A549 (cell line): ENCODE measurements at regions not wholly inside any gene's neighbourhood (a gene's known extent, or its start where the extent isn't known, plus 50 kb on each side); places are given as distances from the start of the nearest gene placed in this dataset.

Experiments
- ATAC-seq, 2 experiments: fragments of 200-7000 bp in 1 of 2; fragments of >200 bp in 1 of 2; cut with Nextera tagmentation in 1 of 2; cut with Tn5 transposase in 1 of 2; 3 replicates each; pipeline versions ENCODE4 v1.8.0 to v1.9.1; 2018 to 2020; ENCODE audit warnings: mild to moderate bottlenecking in 1 of 2, moderate library complexity in 1 of 2
- CTCF ChIA-PET: fragments of 300-600 bp; sonication (Branson Sonifier 250); formaldehyde crosslinking; extraction: SDS; loops from one replicate; lab custom pipeline; 2021; ENCODE audit warnings: antibody characterized with exemption, inconsistent platforms; lab: Yijun Ruan, JAX
- POLR2A ChIA-PET: fragments of 350-600 bp; formaldehyde crosslinking; extraction: SDS; loops from one replicate; lab custom pipeline; 2021; ENCODE audit warnings: antibody characterized with exemption, inconsistent platforms; lab: Yijun Ruan, JAX
- DNase-seq, 2 experiments: peaks; one replicate each; pipeline versions ENCODE4 v3.0.0 to v3.0.0-alpha.2; 2011 to 2016; ENCODE audit warnings: low read depth in 1 of 2, low spot score in 1 of 2
- FAIRE-seq: peaks from 2 replicates; lab custom pipeline; 2011; peaks lifted over from hg19 to GRCh38; lab: Jason Lieb, UNC
- H3K27ac ChIP-seq, 2 experiments: fragments of >200 bp; sonication (Bioruptor Twin); formaldehyde crosslinking; 3 replicates each; pipeline ENCODE4 v1.5.1; 2016 to 2017
- H3K4me1 ChIP-seq: fragments of >200 bp; sonication (Bioruptor Twin); formaldehyde crosslinking; 3 replicates; pipeline ENCODE4 v1.6.1; 2016
- H3K4me2 ChIP-seq: fragments of >200 bp; sonication (Bioruptor Twin); formaldehyde crosslinking; 3 replicates; pipeline ENCODE4 v1.6.1; 2016
- H3K4me3 ChIP-seq: fragments of >200 bp; sonication (Bioruptor Twin); formaldehyde crosslinking; 3 replicates; pipeline ENCODE4 v1.5.1; 2016
- H3K9me3 ChIP-seq: fragments of >200 bp; sonication (Bioruptor Twin); formaldehyde crosslinking; 3 replicates; pipeline ENCODE4 v1.6.1; 2016
- CBX2 ChIP-seq: fragments of 200-600 bp; sonication (generic); IDR thresholded peaks from 2 replicates; pipeline ENCODE4 v1.6.1; 2016; ENCODE audit warnings: low read depth, mild to moderate bottlenecking, borderline replicate concordance
- CBX8 ChIP-seq: fragments of 200-600 bp; sonication (generic); IDR thresholded peaks from 2 replicates; pipeline ENCODE4 v1.6.1; 2016
- CEBPB ChIP-seq, 2 experiments: fragments of >200 bp in 1 of 2; sonication (Bioruptor Twin) in 1 of 2; formaldehyde crosslinking in 1 of 2; IDR thresholded peaks; 2 replicates each; pipeline ENCODE4 v1.6.1; 2012 to 2016
- CHD2 ChIP-seq: fragments of 150-350 bp; IDR thresholded peaks from 2 replicates; pipeline ENCODE4 v1.6.1; 2014; ENCODE audit warnings: low read length; ENCODE audit not compliant: partially characterized antibody
- EHMT2 ChIP-seq: fragments of 200-600 bp; sonication (generic); IDR thresholded peaks from 2 replicates; pipeline ENCODE4 v1.6.1; 2016; ENCODE audit warnings: antibody characterized with exemption, low read depth, mild to moderate bottlenecking, moderate library complexity
- EP300 ChIP-seq, 2 experiments: fragments of >200 bp; sonication (Bioruptor Twin); formaldehyde crosslinking; IDR thresholded peaks; 2 replicates in 1 of 2; 3 replicates in 1 of 2; pipeline ENCODE4 v1.6.1; 2016 to 2017
- ESRRA ChIP-seq: fragments of 150-350 bp; IDR thresholded peaks from 2 replicates; pipeline ENCODE4 v1.6.1; 2014; ENCODE audit warnings: mild to moderate bottlenecking, low read length, borderline replicate concordance
- FOXS1 ChIP-seq: fragments of 250-450 bp; sonication (Bioruptor Pico); IDR thresholded peaks from 2 replicates; pipeline ENCODE4 v1.5.0; 2020; ENCODE audit warnings: mild to moderate bottlenecking, moderate library complexity
- HMGXB4 ChIP-seq: fragments of 250-450 bp; sonication (Bioruptor Pico); IDR thresholded peaks from 2 replicates; pipeline ENCODE4 v1.5.0; 2021; ENCODE audit warnings: mild to moderate bottlenecking, moderate library complexity, borderline replicate concordance
- HOXA7 ChIP-seq: fragments of 250-450 bp; sonication (Bioruptor Pico); IDR thresholded peaks from 2 replicates; pipeline ENCODE4 v1.5.0; 2020; ENCODE audit warnings: mild to moderate bottlenecking, moderate library complexity
- HOXB13 ChIP-seq: fragments of 250-450 bp; sonication (Bioruptor Pico); IDR thresholded peaks from 2 replicates; pipeline ENCODE4 v1.5.0; 2020; ENCODE audit warnings: low read depth, mild to moderate bottlenecking, moderate library complexity
- HOXB5 ChIP-seq: fragments of 250-450 bp; sonication (Bioruptor Pico); IDR thresholded peaks from 2 replicates; pipeline ENCODE4 v1.5.0; 2020; ENCODE audit warnings: mild to moderate bottlenecking, moderate library complexity
- JUN ChIP-seq, 2 experiments: fragments of >200 bp; sonication (Bioruptor Twin); formaldehyde crosslinking; IDR thresholded peaks; 2 replicates in 1 of 2; 3 replicates in 1 of 2; pipeline ENCODE4 v1.6.1; 2016 to 2017
- JUNB ChIP-seq: fragments of >200 bp; sonication (Bioruptor Twin); formaldehyde crosslinking; IDR thresholded peaks from 2 replicates; pipeline ENCODE4 v1.6.1; 2016
- KDM5A ChIP-seq: fragments of 200-600 bp; sonication (generic); IDR thresholded peaks from 2 replicates; pipeline ENCODE4 v1.6.1; 2016; ENCODE audit warnings: antibody characterized with exemption, mild to moderate bottlenecking
- MAX ChIP-seq: IDR thresholded peaks from 2 replicates; pipeline ENCODE4 v1.6.1; 2012
- MYC ChIP-seq: IDR thresholded peaks from 2 replicates; pipeline ENCODE4 v1.6.1; 2012; ENCODE audit warnings: mild to moderate bottlenecking, inconsistent platforms, low read length, improper control_type of control experiment, borderline replicate concordance
- NFE2L2 ChIP-seq: fragments of 150-350 bp; conservative IDR thresholded peaks from 2 replicates; pipeline ENCODE4 v1.6.1; 2014; ENCODE audit warnings: low read length
- NPAS2 ChIP-seq: fragments of 250-450 bp; sonication (Bioruptor Pico); IDR thresholded peaks from 2 replicates; pipeline ENCODE4 v1.8.0; 2022; ENCODE audit warnings: mild to moderate bottlenecking, moderate library complexity, borderline replicate concordance
- NR3C1 ChIP-seq: fragments of >200 bp; sonication (Bioruptor Twin); formaldehyde crosslinking; IDR thresholded peaks from 3 replicates; pipeline ENCODE4 v1.6.1; 2017
- PHF8 ChIP-seq: fragments of 200-600 bp; sonication (generic); IDR thresholded peaks from 2 replicates; pipeline ENCODE4 v1.6.1; 2016; ENCODE audit warnings: low read depth, mild to moderate bottlenecking, antibody characterized with exemption, moderate library complexity, borderline replicate concordance
- POLR2A ChIP-seq: IDR thresholded peaks from 2 replicates; pipeline ENCODE4 v1.6.1; 2012; ENCODE audit warnings: mild to moderate bottlenecking, low read length
- POLR2AphosphoS2 ChIP-seq: conservative IDR thresholded peaks from 2 replicates; pipeline ENCODE4 v1.6.1; 2012; ENCODE audit warnings: low read length, improper control_type of control experiment, inconsistent platforms
- RFX5 ChIP-seq: fragments of 450-650 bp; IDR thresholded peaks from 2 replicates; pipeline ENCODE4 v1.7.1; 2014; ENCODE audit warnings: antibody characterized with exemption, mild to moderate bottlenecking, moderate library complexity
- ZC3H11A ChIP-seq: fragments of 450-650 bp; IDR thresholded peaks from 2 replicates; pipeline ENCODE4 v1.6.1; 2014; ENCODE audit warnings: antibody characterized with exemption, mild to moderate bottlenecking
- ZFP36 ChIP-seq: fragments of 450-650 bp; IDR thresholded peaks from 2 replicates; pipeline ENCODE4 v1.6.1; 2014; ENCODE audit warnings: borderline replicate concordance; ENCODE audit not compliant: partially characterized antibody
- WGBS: methylation state at CpG from one replicate; pipeline ENCODE4 v1.1.6; 2017; ENCODE audit errors: missing lambda C conversion rate; 5-methylcytosine and 5-hydroxymethylcytosine counted together
- TF ChIP-seq, protein P1 (sequence below): fragments of 200-600 bp; sonication (generic); IDR thresholded peaks from 2 replicates; pipeline ENCODE4 v1.6.1; 2016; ENCODE audit warnings: antibody characterized with exemption, mild to moderate bottlenecking, moderate library complexity
- TF ChIP-seq, protein P2 (sequence below): fragments of 150-350 bp; IDR thresholded peaks from 2 replicates; pipeline ENCODE4 v1.6.1; 2014; ENCODE audit warnings: low read depth, mild to moderate bottlenecking, low read length

DNA sequence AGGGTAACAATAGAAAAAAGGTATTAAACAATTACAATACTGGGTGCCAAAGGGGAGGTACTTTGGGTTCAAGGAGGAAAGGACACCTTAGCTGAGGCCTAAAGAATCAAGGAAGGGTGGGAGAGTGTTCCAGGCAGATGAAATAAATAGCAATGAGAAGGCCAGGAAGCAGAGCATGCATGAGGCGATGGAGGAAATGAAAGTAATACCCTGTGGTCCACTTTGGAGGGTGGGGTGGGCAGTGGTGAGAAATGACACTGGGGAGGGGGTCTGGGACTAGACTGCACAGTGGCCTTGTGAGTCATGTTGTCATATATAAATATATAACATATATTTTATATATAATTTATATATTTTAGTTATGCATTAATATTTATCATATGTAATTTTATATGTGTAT lies 55.9 kb downstream of the BHLHE40 start:
- H3K4me3 ChIP-seq: no peak overlapping the region
- H3K4me1 ChIP-seq: no peaks in the 10 kb centered on the region
- no peak for TF ChIP-seq HMGXB4 (CRISPR knock-in tag)
- no peak for TF ChIP-seq ESRRA
- no peak for TF ChIP-seq POLR2A
- no peak for TF ChIP-seq CEBPB (IDR thresholded peaks at IDR 0.05)
- no peak for TF ChIP-seq ZC3H11A
- no peak for TF ChIP-seq PHF8
- no peak for TF ChIP-seq NPAS2
- no peak for TF ChIP-seq JUNB
- TF ChIP-seq, protein P1, sequence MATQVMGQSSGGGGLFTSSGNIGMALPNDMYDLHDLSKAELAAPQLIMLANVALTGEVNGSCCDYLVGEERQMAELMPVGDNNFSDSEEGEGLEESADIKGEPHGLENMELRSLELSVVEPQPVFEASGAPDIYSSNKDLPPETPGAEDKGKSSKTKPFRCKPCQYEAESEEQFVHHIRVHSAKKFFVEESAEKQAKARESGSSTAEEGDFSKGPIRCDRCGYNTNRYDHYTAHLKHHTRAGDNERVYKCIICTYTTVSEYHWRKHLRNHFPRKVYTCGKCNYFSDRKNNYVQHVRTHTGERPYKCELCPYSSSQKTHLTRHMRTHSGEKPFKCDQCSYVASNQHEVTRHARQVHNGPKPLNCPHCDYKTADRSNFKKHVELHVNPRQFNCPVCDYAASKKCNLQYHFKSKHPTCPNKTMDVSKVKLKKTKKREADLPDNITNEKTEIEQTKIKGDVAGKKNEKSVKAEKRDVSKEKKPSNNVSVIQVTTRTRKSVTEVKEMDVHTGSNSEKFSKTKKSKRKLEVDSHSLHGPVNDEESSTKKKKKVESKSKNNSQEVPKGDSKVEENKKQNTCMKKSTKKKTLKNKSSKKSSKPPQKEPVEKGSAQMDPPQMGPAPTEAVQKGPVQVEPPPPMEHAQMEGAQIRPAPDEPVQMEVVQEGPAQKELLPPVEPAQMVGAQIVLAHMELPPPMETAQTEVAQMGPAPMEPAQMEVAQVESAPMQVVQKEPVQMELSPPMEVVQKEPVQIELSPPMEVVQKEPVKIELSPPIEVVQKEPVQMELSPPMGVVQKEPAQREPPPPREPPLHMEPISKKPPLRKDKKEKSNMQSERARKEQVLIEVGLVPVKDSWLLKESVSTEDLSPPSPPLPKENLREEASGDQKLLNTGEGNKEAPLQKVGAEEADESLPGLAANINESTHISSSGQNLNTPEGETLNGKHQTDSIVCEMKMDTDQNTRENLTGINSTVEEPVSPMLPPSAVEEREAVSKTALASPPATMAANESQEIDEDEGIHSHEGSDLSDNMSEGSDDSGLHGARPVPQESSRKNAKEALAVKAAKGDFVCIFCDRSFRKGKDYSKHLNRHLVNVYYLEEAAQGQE: no peak
- TF ChIP-seq POLR2AphosphoS2: no peak
- no peak for TF ChIP-seq FOXS1 (CRISPR knock-in tag)
- TF ChIP-seq HOXB5 (CRISPR knock-in tag): no peak
- TF ChIP-seq CHD2: no peak
- ChIA-PET POLR2A (no interaction called here), CTCF (interaction anchor here (0.6 to 1.6 kb wide), 3 partner anchors 54 to 323 kb away, joined by 3 to 5 read pairs (median 4); no protein-coding TSS in a partner anchor)
- H3K4me2 ChIP-seq: no peak overlapping the region
- no peak for FAIRE-seq
- WGBS: 95% methylated on average over 1 of the region's 1 CpG
- no peak for ATAC-seq
- H3K27ac ChIP-seq: no peak overlapping the region
- DNase-seq: no peak
- no peaks in the 10 kb centered on the region for H3K9me3 ChIP-seq

GRCh38 chr3:5035692-5036391 lies 56.6 kb downstream of the BHLHE40 start:
- Histone ChIP-seq H3K4me2 (no peak overlapping the region), H3K27ac (no peak overlapping the region), H3K9me3 (no peaks in the 10 kb centered on the region), H3K4me3 (no peak overlapping the region), H3K4me1 (no peaks in the 10 kb centered on the region)
- ChIA-PET POLR2A (no interaction called here), CTCF (interaction anchor here (0.6 to 3.4 kb wide), 10 partner anchors 8 to 324 kb away, joined by 3 to 12 read pairs (median 3); partner anchors contain the start of gene BHLHE40)
- FAIRE-seq (no peak), ATAC-seq (no peak; a peak in 1 of 6 replicates), DNase-seq (no peak)
- 82% methylated on average over 13 of the region's 13 CpGs for WGBS
- TF ChIP-seq NR3C1: no peak
- no peak for TF ChIP-seq MAX
- no peak for TF ChIP-seq KDM5A
- TF ChIP-seq EP300 (IDR thresholded peaks at IDR 0.05): no peak
- TF ChIP-seq ZFP36: no peak
- TF ChIP-seq ZC3H11A: no peak
- TF ChIP-seq, protein P2, sequence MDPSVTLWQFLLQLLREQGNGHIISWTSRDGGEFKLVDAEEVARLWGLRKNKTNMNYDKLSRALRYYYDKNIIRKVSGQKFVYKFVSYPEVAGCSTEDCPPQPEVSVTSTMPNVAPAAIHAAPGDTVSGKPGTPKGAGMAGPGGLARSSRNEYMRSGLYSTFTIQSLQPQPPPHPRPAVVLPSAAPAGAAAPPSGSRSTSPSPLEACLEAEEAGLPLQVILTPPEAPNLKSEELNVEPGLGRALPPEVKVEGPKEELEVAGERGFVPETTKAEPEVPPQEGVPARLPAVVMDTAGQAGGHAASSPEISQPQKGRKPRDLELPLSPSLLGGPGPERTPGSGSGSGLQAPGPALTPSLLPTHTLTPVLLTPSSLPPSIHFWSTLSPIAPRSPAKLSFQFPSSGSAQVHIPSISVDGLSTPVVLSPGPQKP: no peak
- no peak for TF ChIP-seq HOXA7 (CRISPR knock-in tag)
- TF ChIP-seq PHF8: no peak
- TF ChIP-seq MYC: no peak
- no peak for TF ChIP-seq HOXB5 (CRISPR knock-in tag)
- TF ChIP-seq CBX8: no peak
- no peak for TF ChIP-seq CBX2
- TF ChIP-seq JUN (IDR thresholded peaks at IDR 0.05): no peak
- no peak for TF ChIP-seq NFE2L2
- TF ChIP-seq EHMT2: no peak
- no peak for TF ChIP-seq HOXB13 (CRISPR knock-in tag)
- no peak for TF ChIP-seq RFX5
